H1 (cell line): ENCODE measurements at regions not wholly inside any gene's neighbourhood (a gene's known extent, or its start where the extent isn't known, plus 50 kb on each side); places are given as distances from the start of the nearest gene placed in this dataset.

Experiments
- CTCF ChIA-PET: fragments of 300-600 bp; sonication (Branson Sonifier 250); formaldehyde crosslinking; loops from one replicate; lab custom pipeline; 2021; ENCODE audit not compliant: partially characterized antibody; lab: Charles Lee
- POLR2A ChIA-PET: fragments of 300-600 bp; sonication (Branson Sonifier 250); formaldehyde crosslinking; loops from one replicate; lab custom pipeline; 2021; ENCODE audit warnings: inconsistent platforms; ENCODE audit not compliant: partially characterized antibody; lab: Charles Lee
- DNase-seq, 2 experiments: peaks; one replicate each; pipeline versions ENCODE4 v3.0.0 to v3.0.0-alpha.2; 2010 to 2022; ENCODE audit warnings: low spot score in 2 of 2, low read depth in 1 of 2, mixed read lengths in 1 of 2
- FAIRE-seq: peaks from 2 replicates; lab custom pipeline; 2011; peaks lifted over from hg19 to GRCh38; lab: Jason Lieb, UNC
- H2AFZ ChIP-seq: 2 replicates; pipeline ENCODE4 v1.8.1; 2012; ENCODE audit warnings: low read length, inconsistent platforms
- H2AK5ac ChIP-seq: 2 replicates; pipeline ENCODE4 v1.6.1; 2013; ENCODE audit warnings: low read depth, low read length
- H2BK120ac ChIP-seq: replicated peaks from 2 replicates; pipeline ENCODE3; 2013; ENCODE audit warnings: low read depth, low read length, inconsistent platforms
- H2BK12ac ChIP-seq: 2 replicates; pipeline ENCODE4 v1.6.1; 2013; ENCODE audit warnings: low read depth, low read length
- H2BK15ac ChIP-seq: 2 replicates; pipeline ENCODE4 v1.6.1; 2013; ENCODE audit warnings: low read length
- H2BK20ac ChIP-seq: 2 replicates; pipeline ENCODE4 v1.6.1; 2013; ENCODE audit warnings: low read length
- H2BK5ac ChIP-seq: 2 replicates; pipeline ENCODE4 v1.6.1; 2013; ENCODE audit warnings: low read depth, low read length
- H3K14ac ChIP-seq: 2 replicates; pipeline ENCODE4 v1.6.1; 2013; ENCODE audit warnings: inconsistent platforms; ENCODE audit not compliant: insufficient read length
- H3K18ac ChIP-seq: 2 replicates; pipeline ENCODE4 v1.6.1; 2013; ENCODE audit warnings: low read length; ENCODE audit errors: extremely low read depth
- H3K23ac ChIP-seq: 2 replicates; pipeline ENCODE4 v1.6.1; 2013; ENCODE audit warnings: inconsistent platforms; ENCODE audit not compliant: insufficient read length
- H3K23me2 ChIP-seq: 2 replicates; pipeline ENCODE4 v1.6.1; 2013; ENCODE audit warnings: low read depth, low read length
- H3K27ac ChIP-seq: 2 replicates; pipeline ENCODE4 v1.6.1; 2011; ENCODE audit warnings: low read depth, low read length, inconsistent platforms
- H3K27me3 ChIP-seq, 4 experiments: replicated peaks in 1 of 4; 1 replicate in 1 of 4; 2 replicates in 3 of 4; pipeline versions ENCODE4 v1.6.1 to v1.8.1; 2011 to 2013; ENCODE audit warnings: low read length in 3 of 4, mild to moderate bottlenecking in 3 of 4, inconsistent platforms in 2 of 4, mixed read lengths in 2 of 4, moderate library complexity in 1 of 4; ENCODE audit not compliant: control insufficient read depth in 3 of 4, insufficient read depth in 3 of 4; ENCODE audit errors: extremely low read depth in 1 of 4
- H3K36me3 ChIP-seq, 4 experiments: 2 replicates each; pipeline versions ENCODE4 v1.6.1 to v1.8.1; 2011 to 2013; ENCODE audit warnings: mild to moderate bottlenecking in 4 of 4, low read length in 3 of 4, moderate library complexity in 2 of 4, control low read depth in 1 of 4, inconsistent platforms in 1 of 4; ENCODE audit not compliant: insufficient read depth in 4 of 4, control insufficient read depth in 2 of 4
- H3K4ac ChIP-seq: replicated peaks from 2 replicates; pipeline ENCODE3; 2013; ENCODE audit warnings: low read length, low read depth, mixed read lengths, inconsistent platforms; ENCODE audit not compliant: insufficient read length
- H3K4me1 ChIP-seq, 4 experiments: replicated peaks in 1 of 4; 1 replicate in 1 of 4; 2 replicates in 3 of 4; pipeline versions ENCODE4 v1.6.1 to v1.8.1; 2011 to 2013; ENCODE audit warnings: low read length in 3 of 4, inconsistent platforms in 2 of 4, mixed read lengths in 1 of 4; ENCODE audit not compliant: insufficient read depth in 4 of 4, control insufficient read depth in 3 of 4
- H3K4me2 ChIP-seq, 2 experiments: 2 replicates each; pipeline versions ENCODE4 v1.6.1 to v1.8.1; 2011 to 2013; ENCODE audit warnings: low read depth in 2 of 2, low read length in 2 of 2, control low read depth in 1 of 2, inconsistent platforms in 1 of 2, mild to moderate bottlenecking in 1 of 2; ENCODE audit not compliant: insufficient read depth in 1 of 2
- H3K4me3 ChIP-seq, 4 experiments: fragments of 200-600, 300-600 bp in 1 of 4; sonication (generic), shearing (Covaris generic), sonication (Bioruptor Twin) in 1 of 4; 2 replicates each; pipeline versions ENCODE4 v1.5.1 to v1.8.1; 2011 to 2016; ENCODE audit warnings: low read length in 4 of 4, low read depth in 3 of 4, control low read depth in 2 of 4, inconsistent platforms in 2 of 4, mild to moderate bottlenecking in 2 of 4, mixed read lengths in 1 of 4, moderate library complexity in 1 of 4; ENCODE audit not compliant: insufficient read depth in 2 of 4; ENCODE audit errors: extremely low read depth in 1 of 4
- H3K56ac ChIP-seq: replicated peaks from 2 replicates; pipeline ENCODE3; 2013; ENCODE audit warnings: low read depth, mild to moderate bottlenecking, mixed read lengths, low read length, inconsistent platforms; ENCODE audit not compliant: insufficient read length
- H3K79me1 ChIP-seq: 2 replicates; pipeline ENCODE4 v1.6.1; 2013; ENCODE audit warnings: low read depth, low read length, control low read depth
- H3K79me2 ChIP-seq, 2 experiments: 2 replicates each; pipeline versions ENCODE4 v1.6.1 to v1.8.1; 2012 to 2013; ENCODE audit warnings: low read length in 2 of 2, mild to moderate bottlenecking in 2 of 2, inconsistent platforms in 1 of 2; ENCODE audit not compliant: insufficient read depth in 2 of 2, control insufficient read depth in 1 of 2
- H3K9ac ChIP-seq, 4 experiments: replicated peaks in 1 of 4; 1 replicate in 1 of 4; 2 replicates in 3 of 4; pipeline versions ENCODE4 v1.6.1 to v1.8.1; 2011 to 2013; ENCODE audit warnings: low read depth in 3 of 4, low read length in 3 of 4, control low read depth in 2 of 4, mild to moderate bottlenecking in 2 of 4, moderate library complexity in 2 of 4, inconsistent platforms in 1 of 4; ENCODE audit errors: extremely low read depth in 1 of 4
- H3K9me3 ChIP-seq, 2 experiments: 2 replicates each; pipeline versions ENCODE4 v1.6.1 to v1.8.1; 2012 to 2013; ENCODE audit warnings: mild to moderate bottlenecking in 2 of 2, moderate library complexity in 2 of 2, control low read depth in 1 of 2, inconsistent platforms in 1 of 2, low read depth in 1 of 2, low read length in 1 of 2, mixed read lengths in 1 of 2; ENCODE audit not compliant: insufficient read depth in 2 of 2
- H4K20me1 ChIP-seq, 2 experiments: replicated peaks in 1 of 2; 2 replicates each; pipeline versions ENCODE3 to v1.8.1; 2011 to 2013; ENCODE audit warnings: inconsistent platforms in 2 of 2, low read length in 2 of 2, mild to moderate bottlenecking in 1 of 2; ENCODE audit not compliant: insufficient read depth in 2 of 2, control insufficient read depth in 1 of 2
- H4K5ac ChIP-seq: 2 replicates; pipeline ENCODE4 v1.6.1; 2013; ENCODE audit warnings: low read length, low read depth, mixed read lengths, inconsistent platforms; ENCODE audit not compliant: insufficient read length
- H4K8ac ChIP-seq: 2 replicates; pipeline ENCODE4 v1.8.0; 2013; ENCODE audit warnings: mild to moderate bottlenecking, moderate library complexity, low read length, inconsistent platforms; ENCODE audit not compliant: insufficient read depth; ENCODE audit errors: extremely low read depth
- H4K91ac ChIP-seq: replicated peaks from 2 replicates; pipeline ENCODE3; 2013; ENCODE audit warnings: low read length, mixed read lengths, inconsistent platforms; ENCODE audit not compliant: insufficient read length
- CHD1 ChIP-seq: IDR thresholded peaks from 2 replicates; pipeline ENCODE4 v1.6.1; 2012; ENCODE audit warnings: low read depth, low read length, improper control_type of control experiment
- JUN ChIP-seq: IDR thresholded peaks from 2 replicates; pipeline ENCODE4 v1.6.1; 2011; ENCODE audit warnings: low read depth, mild to moderate bottlenecking, improper control_type of control experiment, low read length
- KDM5A ChIP-seq: fragments of 200-600 bp; IDR thresholded peaks from 2 replicates; pipeline ENCODE4 v1.7.1; 2012; ENCODE audit warnings: mild to moderate bottlenecking, low read length, inconsistent platforms, mixed read lengths
- NANOG ChIP-seq: IDR thresholded peaks from 2 replicates; pipeline ENCODE4 v1.6.1; 2011; ENCODE audit warnings: low read length, low read depth, mild to moderate bottlenecking, inconsistent platforms; ENCODE audit not compliant: insufficient read depth, poor library complexity, severe bottlenecking
- NRF1 ChIP-seq: IDR thresholded peaks from 2 replicates; pipeline ENCODE4 v1.6.1; 2011; ENCODE audit warnings: mild to moderate bottlenecking, low read depth, low read length, improper control_type of control experiment
- POLR2A ChIP-seq, 2 experiments: IDR thresholded peaks; 1 replicate in 1 of 2; 2 replicates in 1 of 2; pipeline ENCODE4 v1.6.1; 2011; ENCODE audit warnings: low read depth in 2 of 2, low read length in 2 of 2, mild to moderate bottlenecking in 2 of 2; ENCODE audit errors: control extremely low read depth in 1 of 2
- POLR2AphosphoS5 ChIP-seq: IDR thresholded peaks from 2 replicates; pipeline ENCODE4 v1.6.1; 2011; ENCODE audit warnings: low read depth, low read length
- RNF2 ChIP-seq: fragments of 200-900, 300-1000 bp; sonication (generic); IDR thresholded peaks from 2 replicates; pipeline ENCODE4 v1.7.1; 2016; ENCODE audit warnings: borderline replicate concordance, low read depth, mild to moderate bottlenecking, antibody characterized with exemption, low read length; ENCODE audit not compliant: poor library complexity, severe bottlenecking; ENCODE audit errors: missing control alignments
- SIN3A ChIP-seq, 2 experiments: IDR thresholded peaks in 1 of 2; conservative IDR thresholded peaks in 1 of 2; 2 replicates each; pipeline ENCODE4 v1.6.1; 2011 to 2012; ENCODE audit warnings: low read length in 2 of 2, improper control_type of control experiment in 1 of 2, low read depth in 1 of 2, mild to moderate bottlenecking in 1 of 2
- SIRT6 ChIP-seq: IDR thresholded peaks from one replicate; pipeline ENCODE4 v1.7.1; 2012; ENCODE audit warnings: low read length, inconsistent platforms
- ZNF274 ChIP-seq: IDR thresholded peaks from 2 replicates; pipeline ENCODE4 v1.7.0; 2012; ENCODE audit warnings: low read length, borderline replicate concordance; ENCODE audit errors: extremely low read depth
- WGBS, 2 experiments: shearing (Covaris generic) in 1 of 2; methylation state at CpG; one replicate each; pipeline versions ENCODE4 v1.1.6 to v1.1.7; 2013 to 2015; ENCODE audit warnings: low lambda C conversion rate in 2 of 2, mixed read lengths in 2 of 2, inconsistent platforms in 1 of 2, low coverage in 1 of 2, missing lambda C conversion rate in 1 of 2; ENCODE audit not compliant: insufficient replicate concordance in 2 of 2, insufficient coverage in 1 of 2, insufficient read length in 1 of 2; ENCODE audit errors: extremely low coverage in 1 of 2, missing lambda C conversion rate in 1 of 2; 5-methylcytosine and 5-hydroxymethylcytosine counted together
- TF ChIP-seq, protein P1 (sequence below): IDR thresholded peaks from 2 replicates; pipeline ENCODE4 v1.6.1; 2011; ENCODE audit warnings: low read length, improper control_type of control experiment

DNA sequence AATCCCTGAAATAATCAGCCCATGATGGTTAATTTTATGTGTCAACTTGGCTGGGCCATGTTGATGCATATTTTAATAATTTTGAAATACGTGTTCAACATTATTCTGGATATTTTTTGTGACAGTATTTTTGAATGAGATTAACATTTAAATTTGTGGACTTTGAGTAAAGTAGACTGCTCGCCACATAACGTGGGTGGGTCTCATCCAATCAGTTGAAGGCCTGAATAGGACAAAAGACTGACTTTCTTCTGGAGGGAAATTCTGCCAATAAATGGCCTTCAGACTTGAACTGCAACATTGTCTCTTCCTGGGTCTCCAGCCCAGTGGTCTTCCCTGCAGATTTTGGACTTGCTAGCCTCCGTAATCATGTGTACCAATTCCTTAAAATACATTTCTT, 53.6 kb upstream of the BICC1 start:
- FAIRE-seq (no peak), DNase-seq (no peak)
- ChIA-PET POLR2A (no interaction called here), CTCF (interaction anchor here (1.1 to 1.4 kb wide), 2 partner anchors 9 to 24 kb away, joined by 3 read pairs; no protein-coding TSS in a partner anchor)
- Histone ChIP-seq H3K36me3 (no peaks in the 10 kb centered on the region), H2BK15ac (no peak overlapping the region), H2BK120ac (no peak overlapping the region), H3K27me3 (no peaks in the 10 kb centered on the region), H4K8ac (no peak overlapping the region), H4K5ac (no peak overlapping the region), H3K9me3 (peaks cover 0 to 3% of the 10 kb centered on the region in 2 experiments; a peak in 2 of 4 replicates), H2BK12ac (no peak overlapping the region), H4K20me1 (no peaks in the 10 kb centered on the region), H3K4ac (no peak overlapping the region), H3K4me1 (no peaks in the 10 kb centered on the region), H2AK5ac (no peak overlapping the region), H4K91ac (no peak overlapping the region), H2BK5ac (no peak overlapping the region), H3K23ac (no peak overlapping the region), H3K4me2 (no peak overlapping the region), H3K79me1 (no peaks in the 10 kb centered on the region), H2AFZ (no peak overlapping the region), H2BK20ac (no peak overlapping the region), H3K56ac (no peak overlapping the region), H3K18ac (no peak overlapping the region), H3K9ac (no peak overlapping the region), H3K79me2 (no peaks in the 10 kb centered on the region), H3K27ac (no peak overlapping the region), H3K14ac (no peak overlapping the region), H3K23me2 (no peaks in the 10 kb centered on the region), H3K4me3 (no peak overlapping the region)
- WGBS, 2 experiments, result 85% methylated on average over 4 of the region's 4 CpGs; no CpG with 5 or more reads in 1 of the 2 experiments
- no peak for TF ChIP-seq KDM5A
- no peak for TF ChIP-seq JUN
- TF ChIP-seq SIN3A (conservative IDR thresholded peaks at IDR 0.05 in 1 of 2, IDR thresholded peaks at IDR 0.05 in 1 of 2; ENCODE audit: low read depth in 1 of 2, low read length in 2 of 2), result no peak
- no peak for TF ChIP-seq POLR2A (IDR thresholded peaks at IDR 0.05; ENCODE audit: control extremely low read depth in 1 of 2, low read depth in 2 of 2, low read length in 2 of 2)
- TF ChIP-seq, protein P1, sequence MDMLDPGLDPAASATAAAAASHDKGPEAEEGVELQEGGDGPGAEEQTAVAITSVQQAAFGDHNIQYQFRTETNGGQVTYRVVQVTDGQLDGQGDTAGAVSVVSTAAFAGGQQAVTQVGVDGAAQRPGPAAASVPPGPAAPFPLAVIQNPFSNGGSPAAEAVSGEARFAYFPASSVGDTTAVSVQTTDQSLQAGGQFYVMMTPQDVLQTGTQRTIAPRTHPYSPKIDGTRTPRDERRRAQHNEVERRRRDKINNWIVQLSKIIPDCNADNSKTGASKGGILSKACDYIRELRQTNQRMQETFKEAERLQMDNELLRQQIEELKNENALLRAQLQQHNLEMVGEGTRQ, result no peak
- no peak for TF ChIP-seq SIRT6
- no peak for TF ChIP-seq NRF1
- no peak for TF ChIP-seq NANOG
- no peak for TF ChIP-seq POLR2AphosphoS5
- no peak for TF ChIP-seq CHD1
- no peak for TF ChIP-seq RNF2
- no peak for TF ChIP-seq ZNF274
